NCI-H82 treated with DMSO at 0.1 percent for 48 hours (cell line): ENCODE measurements at regions not wholly inside any gene's neighbourhood (a gene's known extent, or its start where the extent isn't known, plus 50 kb on each side); places are given as distances from the start of the nearest gene placed in this dataset.

Experiments
- DNase-seq: peaks from one replicate; lab custom pipeline; 2025; ENCODE audit not compliant: unreplicated experiment; lab: John Stamatoyannopoulos, UW

- no peak for DNase-seq
These were observed 299.9 kb upstream of the MYOCD start for GRCh38 chr17:12365805-12366204.

DNA sequence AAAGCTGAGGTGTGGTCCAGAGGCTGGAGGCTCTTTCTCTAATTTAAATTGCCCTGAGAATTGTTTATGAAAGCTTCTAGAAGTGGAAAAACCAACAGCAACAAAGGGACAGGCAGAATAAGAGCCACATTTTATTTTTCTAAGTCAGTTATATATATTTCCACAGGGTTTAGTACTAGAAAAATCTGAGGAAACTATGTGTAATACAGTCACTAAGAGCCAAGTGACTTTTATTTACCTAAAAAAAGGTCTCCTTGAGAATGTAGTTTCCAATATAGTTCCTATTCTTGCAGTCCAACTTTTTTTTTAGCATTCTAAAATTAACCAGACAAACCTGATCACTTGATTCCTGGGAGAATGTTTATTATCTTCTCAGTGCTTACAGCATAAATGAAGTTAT, 296.6 kb upstream of the MYOCD start:
- no peak for DNase-seq

- DNase-seq = no peak
These were observed 289.4 kb upstream of the MYOCD start for GRCh38 chr17:12376276-12376675.

- no peak for DNase-seq
These were observed 279.5 kb upstream of the MYOCD start for GRCh38 chr17:12386225-12386624.

GRCh38 chr17:12388226-12388625, 277.5 kb upstream of the MYOCD start:
- DNase-seq = no peak

DNA sequence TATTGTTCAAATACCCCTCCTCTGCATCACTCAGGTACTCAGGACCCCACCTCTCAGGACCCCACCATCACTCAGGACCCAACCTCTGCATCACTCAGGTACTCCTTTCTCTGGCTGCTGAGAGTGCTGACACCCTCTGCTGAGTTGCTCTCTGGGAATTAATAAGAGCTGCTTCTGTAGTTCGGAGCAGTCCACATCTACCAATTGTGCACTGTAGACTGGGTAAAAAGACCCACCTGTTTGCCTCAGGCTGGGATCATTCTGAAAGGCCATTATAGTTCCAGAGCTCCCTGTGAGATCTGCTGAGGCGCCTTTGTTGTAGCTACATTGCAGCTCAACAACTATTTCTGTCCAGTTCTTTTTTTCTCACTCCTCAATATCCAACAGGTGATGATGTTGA, 276.3 kb upstream of the MYOCD start:
- no peak for DNase-seq

- no peak for DNase-seq
These were observed 275.1 kb upstream of the MYOCD start for GRCh38 chr17:12390631-12391030.

DNA sequence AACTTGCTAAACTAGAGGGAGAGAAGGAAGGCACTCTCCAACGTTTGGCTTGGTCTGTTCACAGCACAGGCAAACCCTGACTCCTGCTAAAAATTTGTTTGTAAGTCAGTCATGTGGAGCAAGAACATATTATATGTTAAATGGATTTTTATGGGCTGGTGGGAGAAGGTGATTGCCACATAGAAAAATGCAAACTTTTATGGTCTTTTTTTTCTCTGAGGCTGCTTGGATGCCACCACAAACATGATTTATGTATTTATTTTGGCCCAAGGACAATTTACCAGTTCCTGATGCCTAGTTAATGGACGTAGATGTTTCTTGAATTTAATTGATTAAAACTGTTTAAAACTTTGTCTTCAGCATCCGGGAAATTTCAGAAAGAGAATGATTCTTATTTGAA, 274.2 kb upstream of the MYOCD start:
- no peak for DNase-seq

DNA sequence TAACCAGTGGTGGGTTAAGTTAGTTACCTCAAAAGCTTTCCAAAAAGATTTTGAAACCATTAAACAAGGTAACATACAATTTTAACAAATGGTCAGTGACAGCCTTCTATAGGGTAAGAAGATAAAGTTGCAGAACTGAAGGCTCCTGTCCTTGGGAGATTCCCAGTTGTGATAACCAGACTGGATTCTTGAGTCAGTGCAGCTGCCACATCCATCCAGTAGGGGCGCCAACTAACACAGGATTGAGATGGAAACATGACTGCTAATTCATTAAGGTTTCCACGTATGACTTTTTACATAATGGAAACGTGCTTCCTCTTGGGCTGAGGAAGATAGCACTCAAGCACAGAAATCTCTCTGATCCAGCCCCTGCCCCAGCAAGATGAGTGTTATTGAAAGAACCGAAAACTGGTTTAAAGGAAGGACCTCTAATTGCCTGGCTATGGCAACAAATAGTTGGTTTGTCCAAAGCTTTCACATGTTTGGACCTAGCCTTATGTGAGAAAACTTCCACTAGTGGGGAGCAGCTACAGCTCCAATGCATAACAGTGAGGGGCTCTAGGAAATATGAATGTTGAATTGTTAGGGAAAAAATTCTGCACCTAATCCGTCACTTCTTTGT, 269.8 kb upstream of the MYOCD start:
- no peak for DNase-seq

GRCh38 chr17:12398441-12399051, 267.1 kb upstream of the MYOCD start:
- no peak for DNase-seq

DNA sequence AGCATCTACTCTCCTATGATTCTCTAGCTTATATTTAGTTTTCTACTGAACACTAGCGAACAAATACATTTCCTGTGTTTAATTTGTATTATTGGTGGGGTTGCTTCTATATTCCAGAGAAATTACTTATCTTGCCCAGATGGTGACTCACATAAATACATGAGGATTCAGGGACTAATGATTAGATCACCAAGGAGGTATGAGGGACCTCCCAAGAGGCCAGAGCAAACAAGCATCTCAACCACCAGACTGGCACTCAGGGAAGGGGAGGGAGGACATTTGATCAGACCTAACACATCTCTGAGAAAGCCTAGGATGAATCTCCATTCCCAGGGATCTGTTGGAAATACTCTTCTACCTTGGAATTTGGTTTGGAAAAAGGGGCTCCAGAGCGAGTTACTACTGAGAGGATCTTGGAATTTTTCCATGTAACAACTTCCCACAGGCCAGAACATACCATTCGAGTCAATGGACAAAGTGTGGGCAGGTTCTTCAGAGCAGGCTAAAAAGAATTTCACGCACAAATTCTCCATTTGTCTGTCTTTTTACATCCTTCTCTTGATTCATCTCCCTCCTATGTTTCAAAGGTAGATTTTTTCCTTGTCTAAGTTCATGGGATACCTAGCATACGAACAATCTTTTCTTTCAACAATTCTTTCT, 262.6 kb upstream of the MYOCD start:
- DNase-seq = no peak

DNA sequence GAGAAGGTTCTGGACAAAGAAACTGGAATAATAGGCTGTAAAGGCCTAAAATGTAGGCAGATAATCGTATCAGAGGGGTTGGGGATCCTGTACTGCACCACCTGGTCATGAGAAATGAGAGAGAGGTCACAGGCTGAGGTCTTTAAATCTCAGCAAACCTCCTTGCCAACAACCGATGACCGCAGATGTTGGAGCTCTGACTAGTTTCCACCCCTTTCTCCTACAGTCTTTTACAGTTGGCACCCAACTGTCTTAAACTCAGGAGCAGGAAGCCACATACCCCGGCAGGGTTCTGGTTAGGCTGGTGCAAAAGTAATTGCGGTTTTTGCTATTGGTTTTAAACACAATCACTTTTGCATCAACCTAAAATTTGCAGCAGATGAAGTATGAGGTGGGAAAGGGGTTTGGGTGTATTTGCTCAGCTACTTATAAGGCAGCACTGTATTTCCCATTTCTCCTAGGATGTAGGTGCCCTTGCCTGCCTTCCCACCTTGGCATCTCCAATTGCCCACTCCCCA, 261.8 kb upstream of the MYOCD start:
- DNase-seq = no peak

- no peak for DNase-seq
These were observed 259.0 kb upstream of the MYOCD start for GRCh38 chr17:12406623-12407215.

DNA sequence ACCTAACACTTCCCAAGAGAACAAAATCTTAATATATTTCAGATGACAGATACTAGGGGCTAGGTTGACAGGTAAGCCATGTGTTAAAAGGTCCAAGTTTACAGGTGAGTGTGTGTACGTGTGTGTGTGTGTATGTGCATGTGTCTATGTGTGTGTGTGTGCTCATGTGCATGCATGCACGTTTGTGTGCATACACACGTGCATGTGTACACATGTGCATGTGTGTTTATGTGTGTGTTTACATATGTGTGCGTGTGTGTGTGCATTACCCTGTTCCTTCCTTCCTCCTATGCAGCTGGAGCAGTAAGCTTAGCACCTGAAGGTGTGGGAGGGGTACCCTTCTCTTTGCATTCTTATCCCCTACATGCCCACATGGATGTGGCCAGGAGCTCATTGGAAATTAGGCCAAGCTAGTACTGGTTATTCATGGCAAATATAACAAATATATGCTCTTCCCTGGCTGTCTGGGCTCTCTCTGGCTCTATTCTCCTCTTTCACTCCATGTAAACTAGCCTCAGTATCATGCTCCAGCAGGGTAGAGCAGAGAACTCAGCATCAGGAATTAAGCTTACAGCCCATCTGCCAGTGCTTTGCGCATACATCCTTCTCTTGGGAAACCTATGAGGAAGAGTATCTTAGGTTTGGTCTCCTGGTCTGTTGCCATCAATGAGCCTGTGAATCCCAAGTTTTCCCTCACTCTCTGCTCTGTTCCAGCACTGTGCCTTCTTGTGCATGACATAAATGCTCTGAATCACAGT, 258.0 kb upstream of the MYOCD start:
- DNase-seq = no peak

DNA sequence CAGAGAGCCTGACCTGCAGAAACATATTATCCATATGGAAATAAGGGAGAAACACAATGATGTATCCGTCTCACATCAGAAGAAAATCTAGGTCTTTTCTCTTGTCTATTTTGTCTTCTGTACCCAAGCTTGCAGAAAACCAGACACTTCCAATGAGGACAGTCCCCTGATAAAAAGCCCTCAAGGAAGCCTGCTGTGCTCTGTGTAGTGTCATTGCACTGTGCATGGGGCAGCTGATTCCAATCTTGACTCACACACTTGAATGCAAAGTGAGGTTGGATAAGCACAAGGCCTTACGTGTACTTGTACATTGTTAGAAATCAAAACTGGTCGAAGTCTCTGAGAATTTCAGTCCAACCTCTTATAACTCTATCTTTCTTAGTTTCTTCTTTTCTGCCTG, 256.6 kb upstream of the MYOCD start:
- no peak for DNase-seq

- DNase-seq = no peak
These were observed 255.0 kb upstream of the MYOCD start for GRCh38 chr17:12410717-12411116.

GRCh38 chr17:12415031-12415430, 250.7 kb upstream of the MYOCD start:
- DNase-seq = no peak

GRCh38 chr17:12421077-12421476, 244.6 kb upstream of the MYOCD start:
- no peak for DNase-seq

GRCh38 chr17:12421646-12422306, 243.9 kb upstream of the MYOCD start:
- peak; percentile 75 for DNase-seq

DNA sequence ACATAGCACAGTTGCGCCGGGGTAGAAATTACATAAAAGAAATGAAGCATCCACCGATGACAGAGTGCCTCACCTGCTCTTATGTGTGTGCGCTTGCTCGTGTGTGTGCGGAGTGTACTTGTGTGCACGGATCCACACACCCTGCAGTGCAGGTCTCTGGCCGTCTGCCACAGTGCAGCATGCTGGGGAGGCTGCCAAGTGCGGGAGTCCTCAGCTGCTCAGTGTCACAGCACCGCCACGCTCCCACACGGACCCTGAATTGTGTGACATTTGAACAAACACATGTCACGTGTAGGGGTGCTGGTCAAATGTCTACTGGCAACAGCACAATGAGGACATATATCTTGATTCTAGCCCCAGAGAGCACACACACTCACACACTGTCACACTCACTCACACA, 243.0 kb upstream of the MYOCD start:
- DNase-seq = no peak

- DNase-seq = no peak
These were observed 242.4 kb upstream of the MYOCD start for GRCh38 chr17:12423337-12423736.
